DND-41 (cell line): ENCODE measurements at regions not wholly inside any gene's neighbourhood (a gene's known extent, or its start where the extent isn't known, plus 50 kb on each side); places are given as distances from the start of the nearest gene placed in this dataset.

Experiments
- ATAC-seq: fragments of 200-7000 bp; cut with Tn5 transposase; 3 replicates; pipeline ENCODE4 v1.9.1; 2021; ENCODE audit warnings: low read depth; ENCODE audit not compliant: insufficient read depth
- DNase-seq: peaks from one replicate; pipeline ENCODE4 v3.0.0-alpha.2; 2020
- H2AFZ ChIP-seq: 2 replicates; pipeline ENCODE4 v1.6.0; 2012; ENCODE audit warnings: low read depth, low read length
- H3K27ac ChIP-seq: 2 replicates; pipeline ENCODE4 v1.5.1; 2012; ENCODE audit warnings: low read length, inconsistent platforms
- H3K27me3 ChIP-seq: fragments of 200-600 bp; sonication (generic); 2 replicates; pipeline ENCODE4 v1.6.0; 2012; ENCODE audit warnings: low read length, mild to moderate bottlenecking, inconsistent platforms; ENCODE audit not compliant: insufficient read depth, poor library complexity
- H3K36me3 ChIP-seq: 2 replicates; pipeline ENCODE4 v1.5.1; 2012; ENCODE audit warnings: low read length, inconsistent platforms; ENCODE audit not compliant: insufficient read depth
- H3K4me1 ChIP-seq: 2 replicates; pipeline ENCODE4 v1.5.1; 2012; ENCODE audit warnings: mild to moderate bottlenecking, low read length; ENCODE audit not compliant: insufficient read depth
- H3K4me2 ChIP-seq: 2 replicates; pipeline ENCODE4 v1.6.0; 2012; ENCODE audit warnings: mild to moderate bottlenecking, moderate library complexity, low read length, inconsistent platforms; ENCODE audit not compliant: insufficient read depth
- H3K4me3 ChIP-seq, 2 experiments: fragments of 200-600 bp in 1 of 2; shearing (Covaris generic) in 1 of 2; 2 replicates each; pipeline ENCODE4 v1.5.1; 2012 to 2016; ENCODE audit warnings: inconsistent platforms in 2 of 2, low read length in 2 of 2, mild to moderate bottlenecking in 2 of 2, low read depth in 1 of 2, moderate library complexity in 1 of 2
- H3K79me2 ChIP-seq: 2 replicates; pipeline ENCODE4 v1.6.0; 2012; ENCODE audit warnings: low read length, inconsistent platforms; ENCODE audit not compliant: insufficient read depth
- H3K9ac ChIP-seq: 2 replicates; pipeline ENCODE4 v1.6.0; 2012; ENCODE audit warnings: low read depth, mild to moderate bottlenecking, inconsistent platforms, low read length, moderate library complexity
- H3K9me3 ChIP-seq: 2 replicates; pipeline ENCODE4 v1.5.1; 2012; ENCODE audit warnings: low read length, moderate library complexity, mild to moderate bottlenecking, inconsistent platforms; ENCODE audit not compliant: insufficient read depth, severe bottlenecking
- H4K20me1 ChIP-seq: 2 replicates; pipeline ENCODE4 v1.6.0; 2012; ENCODE audit warnings: low read length; ENCODE audit not compliant: insufficient read depth
- CTCF ChIP-seq: IDR thresholded peaks from 2 replicates; pipeline ENCODE4 v1.5.1; 2012; ENCODE audit warnings: borderline replicate concordance, low read length, moderate library complexity, mild to moderate bottlenecking; ENCODE audit not compliant: poor library complexity, severe bottlenecking; ENCODE audit errors: extremely low read depth
- EZH2 ChIP-seq: IDR thresholded peaks from 3 replicates; pipeline ENCODE4 v1.6.1; 2012; ENCODE audit warnings: borderline replicate concordance, low read depth, mild to moderate bottlenecking, moderate library complexity, low read length, inconsistent platforms; ENCODE audit not compliant: severe bottlenecking

- Histone ChIP-seq H3K9me3 (no peaks in the 10 kb centered on the region), H3K9ac (no peak overlapping the region), H3K79me2 (no peaks in the 10 kb centered on the region), H3K27ac (no peak overlapping the region), H3K36me3 (no peaks in the 10 kb centered on the region), H2AFZ (no peak overlapping the region), H4K20me1 (no peaks in the 10 kb centered on the region), H3K4me3 (no peak overlapping the region), H3K4me1 (no peaks in the 10 kb centered on the region; the same call in 1 of the 2 replicates), H3K27me3 (peaks cover 33% of the 10 kb centered on the region), H3K4me2 (no peak overlapping the region)
- no peak for TF ChIP-seq EZH2
- no peak for TF ChIP-seq CTCF
- DNase-seq, result no peak
- ATAC-seq, result no peak
Observed at GRCh38 chr3:150223558-150223957, 184.5 kb upstream of the TSC22D2 start.

- no peak for DNase-seq
- Histone ChIP-seq H4K20me1 (no peaks in the 10 kb centered on the region), H3K27me3 (peaks cover 33% of the 10 kb centered on the region), H3K36me3 (no peaks in the 10 kb centered on the region), H3K4me1 (no peaks in the 10 kb centered on the region; the same call in 1 of the 2 replicates), H2AFZ (no peak overlapping the region), H3K9ac (no peak overlapping the region), H3K79me2 (no peaks in the 10 kb centered on the region), H3K27ac (no peak overlapping the region), H3K4me2 (no peak overlapping the region), H3K4me3 (no peak overlapping the region), H3K9me3 (no peaks in the 10 kb centered on the region)
- ATAC-seq, result no peak
- TF ChIP-seq EZH2 (no peak), CTCF (no peak)
Observed at GRCh38 chr3:150222691-150223489, 185.2 kb upstream of the TSC22D2 start.

GRCh38 chr3:150221904-150222523 lies 186.1 kb upstream of the TSC22D2 start:
- no peak; the same call in 2 of the 3 replicates for ATAC-seq
- H3K27ac ChIP-seq, result no peak overlapping the region
- H3K4me3 ChIP-seq, result no peak overlapping the region
- no peak overlapping the region for H3K9ac ChIP-seq
- H3K9me3 ChIP-seq, result no peaks in the 10 kb centered on the region
- peaks cover 33% of the 10 kb centered on the region for H3K27me3 ChIP-seq
- no peak overlapping the region for H2AFZ ChIP-seq
- H4K20me1 ChIP-seq, result no peaks in the 10 kb centered on the region
- no peaks in the 10 kb centered on the region for H3K79me2 ChIP-seq
- H3K36me3 ChIP-seq, result no peaks in the 10 kb centered on the region
- DNase-seq, result no peak
- no peaks in the 10 kb centered on the region; the same call in 1 of the 2 replicates for H3K4me1 ChIP-seq
- no peak for TF ChIP-seq EZH2
- no peak for TF ChIP-seq CTCF
- no peak overlapping the region for H3K4me2 ChIP-seq
